ENCODE measurements at regions not wholly inside any gene's neighbourhood (a gene's known extent, or its start where the extent isn't known, plus 50 kb on each side); places are given as distances from the start of the nearest gene placed in this dataset.

DNA sequence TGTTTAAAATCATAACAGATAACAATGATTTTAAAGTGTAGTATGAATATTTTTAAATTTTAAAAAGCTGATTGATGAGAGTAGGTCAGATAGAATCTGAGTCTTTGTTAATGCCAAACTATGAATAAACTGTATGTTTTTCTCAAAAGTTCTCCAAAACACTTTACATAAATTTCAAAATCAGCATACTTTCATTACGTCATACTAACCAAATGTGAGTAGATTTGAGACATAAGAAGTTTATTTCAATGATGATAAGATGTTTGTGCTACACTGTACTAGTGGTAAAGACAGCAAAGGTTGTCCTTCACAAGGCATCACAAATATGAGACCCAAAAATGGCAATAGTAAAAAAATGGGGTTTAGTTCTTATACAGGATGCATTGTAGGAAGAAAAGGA lies 1342.9 kb downstream of the SI start:
- TF ChIP-seq, protein P1, sequence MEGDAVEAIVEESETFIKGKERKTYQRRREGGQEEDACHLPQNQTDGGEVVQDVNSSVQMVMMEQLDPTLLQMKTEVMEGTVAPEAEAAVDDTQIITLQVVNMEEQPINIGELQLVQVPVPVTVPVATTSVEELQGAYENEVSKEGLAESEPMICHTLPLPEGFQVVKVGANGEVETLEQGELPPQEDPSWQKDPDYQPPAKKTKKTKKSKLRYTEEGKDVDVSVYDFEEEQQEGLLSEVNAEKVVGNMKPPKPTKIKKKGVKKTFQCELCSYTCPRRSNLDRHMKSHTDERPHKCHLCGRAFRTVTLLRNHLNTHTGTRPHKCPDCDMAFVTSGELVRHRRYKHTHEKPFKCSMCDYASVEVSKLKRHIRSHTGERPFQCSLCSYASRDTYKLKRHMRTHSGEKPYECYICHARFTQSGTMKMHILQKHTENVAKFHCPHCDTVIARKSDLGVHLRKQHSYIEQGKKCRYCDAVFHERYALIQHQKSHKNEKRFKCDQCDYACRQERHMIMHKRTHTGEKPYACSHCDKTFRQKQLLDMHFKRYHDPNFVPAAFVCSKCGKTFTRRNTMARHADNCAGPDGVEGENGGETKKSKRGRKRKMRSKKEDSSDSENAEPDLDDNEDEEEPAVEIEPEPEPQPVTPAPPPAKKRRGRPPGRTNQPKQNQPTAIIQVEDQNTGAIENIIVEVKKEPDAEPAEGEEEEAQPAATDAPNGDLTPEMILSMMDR (conservative IDR thresholded peaks at IDR 0.05; ENCODE audit: low read depth, low read length), result no peak
- H3K36me3 ChIP-seq (ENCODE audit: insufficient read depth), result no peaks in the 10 kb centered on the region; the same call in 1 of the 2 replicates
- no peaks in the 10 kb centered on the region for H3K79me2 ChIP-seq (ENCODE audit: insufficient read depth, low read depth)
- no peaks in the 10 kb centered on the region for H4K20me1 ChIP-seq (ENCODE audit: insufficient read depth)
- no peak overlapping the region for H2AFZ ChIP-seq (ENCODE audit: low read depth)
- H3K4me1 ChIP-seq (ENCODE audit: low read depth, poor library complexity, severe bottlenecking), result no peaks in the 10 kb centered on the region
- H3K4me3 ChIP-seq (IDR thresholded peaks at IDR 0.05; ENCODE audit: insufficient read depth, low read depth, low read length), result no peak overlapping the region
- H3K27me3 ChIP-seq (ENCODE audit: insufficient read depth, low read depth), result no peaks in the 10 kb centered on the region
- H3K4me2 ChIP-seq, result no peak overlapping the region
- H3K9ac ChIP-seq, result no peak overlapping the region
- H3K27ac ChIP-seq, result no peak overlapping the region

DNA sequence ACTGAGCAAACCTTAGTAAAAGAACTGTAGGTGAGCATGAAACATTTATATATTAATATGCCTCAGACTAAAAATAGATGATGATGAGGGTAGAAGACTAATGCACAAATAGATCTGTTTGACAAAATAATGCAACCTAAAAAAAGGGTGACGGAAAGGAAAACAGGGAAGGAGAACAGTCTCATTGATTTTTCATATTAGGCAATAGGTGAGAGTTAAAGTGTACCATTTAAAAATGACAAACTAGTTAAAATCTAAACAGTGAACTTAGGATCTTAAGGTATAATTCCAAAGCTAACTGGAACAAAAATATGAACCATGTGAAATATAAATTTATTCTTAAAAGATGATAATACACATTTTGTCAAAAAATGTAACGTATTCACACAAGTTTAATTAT lies 1347.6 kb downstream of the SI start:
- Histone ChIP-seq H4K20me1 (ENCODE audit: insufficient read depth) (no peaks in the 10 kb centered on the region), H3K27ac (no peak overlapping the region), H3K27me3 (ENCODE audit: insufficient read depth, low read depth) (no peaks in the 10 kb centered on the region), H3K4me3 (IDR thresholded peaks at IDR 0.05; ENCODE audit: insufficient read depth, low read depth, low read length) (no peak overlapping the region), H3K4me2 (no peak overlapping the region), H3K9ac (no peak overlapping the region), H3K36me3 (ENCODE audit: insufficient read depth) (no peaks in the 10 kb centered on the region; the same call in 1 of the 2 replicates), H3K79me2 (ENCODE audit: insufficient read depth, low read depth) (no peaks in the 10 kb centered on the region), H3K4me1 (ENCODE audit: low read depth, poor library complexity, severe bottlenecking) (no peaks in the 10 kb centered on the region), H2AFZ (ENCODE audit: low read depth) (no peak overlapping the region)
- TF ChIP-seq, protein P1 (conservative IDR thresholded peaks at IDR 0.05; ENCODE audit: low read depth, low read length), result no peak

DNA sequence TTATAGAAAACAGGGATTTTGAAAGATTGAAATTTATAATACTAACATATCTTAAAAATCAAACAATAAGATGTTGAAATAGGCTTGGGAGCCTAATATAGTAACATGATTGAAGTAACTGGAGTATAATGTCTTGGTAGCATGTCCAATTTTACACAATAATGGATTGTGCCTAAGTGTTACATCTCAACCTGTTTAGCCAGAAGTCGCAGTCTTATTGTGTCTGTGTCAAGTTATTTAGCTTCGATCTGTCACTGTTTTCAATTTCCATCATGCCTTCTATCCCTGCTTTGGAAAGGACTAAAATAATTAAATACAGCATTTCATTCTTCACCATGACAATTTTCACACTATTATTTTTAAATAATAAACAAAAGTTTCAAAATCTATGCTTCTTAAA lies 1352.2 kb downstream of the SI start:
- H2AFZ ChIP-seq (ENCODE audit: low read depth), result no peak overlapping the region

DNA sequence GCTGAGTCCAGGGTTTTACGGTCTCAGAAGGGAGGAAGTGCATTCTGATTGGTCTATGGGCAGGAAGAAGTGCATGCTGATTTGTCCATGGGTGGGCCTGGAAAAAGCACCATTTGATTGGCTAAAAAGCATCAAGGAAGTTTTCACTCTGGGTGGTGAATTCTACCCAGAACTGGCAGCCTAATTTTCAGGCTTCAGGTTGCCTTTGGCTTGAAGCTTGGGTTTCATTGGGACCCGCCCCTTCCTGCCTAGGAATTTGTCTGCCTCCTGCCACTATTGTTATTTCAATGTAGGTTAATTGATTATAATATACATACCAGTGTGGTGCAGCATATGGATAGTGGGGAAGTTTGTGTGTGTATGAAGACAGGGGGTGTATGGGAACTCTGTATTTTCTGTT lies 1355.9 kb downstream of the SI start:
- Histone ChIP-seq H3K4me1 (ENCODE audit: low read depth, poor library complexity, severe bottlenecking) (no peaks in the 10 kb centered on the region), H3K9ac (no peak overlapping the region), H2AFZ (ENCODE audit: low read depth) (no peak overlapping the region; the same call in 1 of the 2 replicates), H3K27me3 (ENCODE audit: insufficient read depth, low read depth) (no peaks in the 10 kb centered on the region), H3K4me3 (IDR thresholded peaks at IDR 0.05; ENCODE audit: insufficient read depth, low read depth, low read length) (no peak overlapping the region), H3K4me2 (no peak overlapping the region), H3K79me2 (ENCODE audit: insufficient read depth, low read depth) (no peaks in the 10 kb centered on the region), H3K36me3 (ENCODE audit: insufficient read depth) (no peaks in the 10 kb centered on the region), H4K20me1 (ENCODE audit: insufficient read depth) (no peaks in the 10 kb centered on the region), H3K27ac (no peak overlapping the region)
- TF ChIP-seq, protein P1 (conservative IDR thresholded peaks at IDR 0.05; ENCODE audit: low read depth, low read length), result no peak

More for the DNA sequence above, 1352.2 kb downstream of the SI start:
- H4K20me1 ChIP-seq (ENCODE audit: insufficient read depth), result no peaks in the 10 kb centered on the region
- no peaks in the 10 kb centered on the region for H3K27me3 ChIP-seq (ENCODE audit: insufficient read depth, low read depth)
- no peaks in the 10 kb centered on the region for H3K36me3 ChIP-seq (ENCODE audit: insufficient read depth)
- H3K4me3 ChIP-seq (IDR thresholded peaks at IDR 0.05; ENCODE audit: insufficient read depth, low read depth, low read length), result no peak overlapping the region
- no peak overlapping the region for H3K4me2 ChIP-seq
- H3K4me1 ChIP-seq (ENCODE audit: low read depth, poor library complexity, severe bottlenecking), result no peaks in the 10 kb centered on the region
- TF ChIP-seq, protein P1 (conservative IDR thresholded peaks at IDR 0.05; ENCODE audit: low read depth, low read length), result no peak
- no peak overlapping the region for H3K27ac ChIP-seq
- no peaks in the 10 kb centered on the region for H3K79me2 ChIP-seq (ENCODE audit: insufficient read depth, low read depth)
- no peak overlapping the region for H3K9ac ChIP-seq

All from KMS-11 (cell line).